OCI-LY1 (cell line): ENCODE measurements at regions not wholly inside any gene's neighbourhood (a gene's known extent, or its start where the extent isn't known, plus 50 kb on each side); places are given as distances from the start of the nearest gene placed in this dataset.

Experiments used
- H2AFZ ChIP-seq: fragments of 200-600 bp; sonication (generic), shearing (Covaris generic); 2 replicates; pipeline ENCODE4 v1.6.0; 2014; ENCODE audit warnings: antibody characterized with exemption, mild to moderate bottlenecking, low read length
- H3F3A ChIP-seq: fragments of 200-600 bp; sonication (generic), shearing (Covaris generic); 2 replicates; pipeline ENCODE4 v1.6.0; 2014; ENCODE audit warnings: mild to moderate bottlenecking, antibody characterized with exemption, low read length, moderate library complexity; ENCODE audit not compliant: insufficient read depth
- H3K27ac ChIP-seq: fragments of 200-600 bp; sonication (generic); 2 replicates; pipeline ENCODE4 v1.5.1; 2014; ENCODE audit warnings: low read length, mixed run types, mild to moderate bottlenecking, low read depth; ENCODE audit not compliant: poor library complexity, severe bottlenecking
- H3K27me3 ChIP-seq: fragments of 200-600 bp; sonication (generic); 2 replicates; pipeline ENCODE4 v1.6.0; 2014; ENCODE audit warnings: antibody characterized with exemption, mild to moderate bottlenecking, low read length, moderate library complexity; ENCODE audit not compliant: insufficient read depth
- H3K36me3 ChIP-seq: fragments of 200-600 bp; sonication (generic); 2 replicates; pipeline ENCODE4 v1.6.1; 2014; ENCODE audit warnings: mild to moderate bottlenecking, antibody characterized with exemption, low read length, moderate library complexity, mixed read lengths; ENCODE audit not compliant: insufficient read depth
- H3K4me1 ChIP-seq: fragments of 200-600 bp; sonication (generic); 2 replicates; pipeline ENCODE4 v1.5.1; 2014; ENCODE audit warnings: mild to moderate bottlenecking, low read length, moderate library complexity; ENCODE audit not compliant: insufficient read depth, severe bottlenecking
- H3K4me2 ChIP-seq: fragments of 200-600 bp; sonication (generic), shearing (Covaris generic); 2 replicates; pipeline ENCODE4 v1.6.1; 2014; ENCODE audit warnings: low read length
- H3K4me3 ChIP-seq: fragments of 200-600 bp; sonication (generic); 2 replicates; pipeline ENCODE4 v1.5.1; 2014; ENCODE audit warnings: low read length, low read depth, mild to moderate bottlenecking, mixed read lengths; ENCODE audit not compliant: poor library complexity, severe bottlenecking
- H3K79me2 ChIP-seq: fragments of 200-600 bp; shearing (Covaris generic); 2 replicates; pipeline ENCODE4 v1.6.1; 2016; ENCODE audit warnings: mixed run types, low read length, mixed read lengths; ENCODE audit not compliant: insufficient read depth
- H3K9ac ChIP-seq: fragments of 200-600 bp; sonication (generic), shearing (Covaris generic); 2 replicates; pipeline ENCODE4 v1.6.1; 2014; ENCODE audit warnings: mild to moderate bottlenecking, low read length, mixed read lengths
- H3K9me2 ChIP-seq: fragments of 200-600 bp; sonication (generic), shearing (Covaris generic); 2 replicates; pipeline ENCODE4 v1.6.1; 2014; ENCODE audit warnings: low read depth, mild to moderate bottlenecking, low read length, mixed read lengths
- H3K9me3 ChIP-seq: fragments of 200-600 bp; shearing (Covaris generic); 2 replicates; pipeline ENCODE4 v1.6.1; 2014; ENCODE audit warnings: low read length, mixed read lengths
- H4K20me1 ChIP-seq: fragments of 200-600 bp; sonication (generic), shearing (Covaris generic); 2 replicates; pipeline ENCODE4 v1.6.0; 2016; ENCODE audit warnings: mild to moderate bottlenecking, low read length; ENCODE audit not compliant: insufficient read depth
- EZH2 ChIP-seq: fragments of 200-600 bp; sonication (generic), shearing (Covaris generic); IDR thresholded peaks from 2 replicates; pipeline ENCODE4 v1.8.0; 2017; ENCODE audit warnings: borderline replicate concordance, mixed run types, mild to moderate bottlenecking, antibody characterized with exemption, low read length, moderate library complexity, mixed read lengths
- TF ChIP-seq, protein P1 (sequence below): fragments of 200-600 bp; sonication (generic), shearing (Covaris generic); IDR thresholded peaks from 2 replicates; pipeline ENCODE4 v1.5.1; 2017; ENCODE audit warnings: mild to moderate bottlenecking, antibody characterized with exemption, low read length, moderate library complexity, mixed read lengths

DNA sequence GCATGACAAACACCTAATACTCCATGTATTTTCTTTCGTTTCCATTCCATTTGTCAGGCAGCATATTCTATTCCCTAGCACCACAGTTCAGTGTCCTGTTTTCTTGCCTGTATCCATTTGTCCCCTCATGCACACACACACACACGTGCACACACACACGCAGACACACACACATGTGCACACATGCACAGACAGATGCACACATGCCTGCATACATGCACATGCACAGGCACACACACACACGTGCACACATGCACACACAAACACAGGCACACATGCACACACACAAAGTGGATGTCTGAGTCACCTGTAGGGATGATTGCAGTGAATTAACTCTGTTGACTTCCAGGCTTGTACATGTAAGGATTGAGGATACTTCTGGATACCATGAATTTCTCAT is 226.7 kb upstream of the SYNDIG1 start:
- Histone ChIP-seq H2AFZ (no peak overlapping the region), H3K27ac (no peak overlapping the region), H3K9me2 (no peaks in the 10 kb centered on the region), H4K20me1 (no peaks in the 10 kb centered on the region), H3K36me3 (no peaks in the 10 kb centered on the region), H3F3A (no peaks in the 10 kb centered on the region), H3K9me3 (no peaks in the 10 kb centered on the region), H3K4me2 (no peak overlapping the region), H3K4me3 (no peak overlapping the region), H3K79me2 (no peaks in the 10 kb centered on the region), H3K27me3 (no peaks in the 10 kb centered on the region), H3K9ac (no peak overlapping the region), H3K4me1 (no peaks in the 10 kb centered on the region)
- TF ChIP-seq EZH2, result no peak
- TF ChIP-seq, protein P1, sequence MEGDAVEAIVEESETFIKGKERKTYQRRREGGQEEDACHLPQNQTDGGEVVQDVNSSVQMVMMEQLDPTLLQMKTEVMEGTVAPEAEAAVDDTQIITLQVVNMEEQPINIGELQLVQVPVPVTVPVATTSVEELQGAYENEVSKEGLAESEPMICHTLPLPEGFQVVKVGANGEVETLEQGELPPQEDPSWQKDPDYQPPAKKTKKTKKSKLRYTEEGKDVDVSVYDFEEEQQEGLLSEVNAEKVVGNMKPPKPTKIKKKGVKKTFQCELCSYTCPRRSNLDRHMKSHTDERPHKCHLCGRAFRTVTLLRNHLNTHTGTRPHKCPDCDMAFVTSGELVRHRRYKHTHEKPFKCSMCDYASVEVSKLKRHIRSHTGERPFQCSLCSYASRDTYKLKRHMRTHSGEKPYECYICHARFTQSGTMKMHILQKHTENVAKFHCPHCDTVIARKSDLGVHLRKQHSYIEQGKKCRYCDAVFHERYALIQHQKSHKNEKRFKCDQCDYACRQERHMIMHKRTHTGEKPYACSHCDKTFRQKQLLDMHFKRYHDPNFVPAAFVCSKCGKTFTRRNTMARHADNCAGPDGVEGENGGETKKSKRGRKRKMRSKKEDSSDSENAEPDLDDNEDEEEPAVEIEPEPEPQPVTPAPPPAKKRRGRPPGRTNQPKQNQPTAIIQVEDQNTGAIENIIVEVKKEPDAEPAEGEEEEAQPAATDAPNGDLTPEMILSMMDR, result no peak

DNA sequence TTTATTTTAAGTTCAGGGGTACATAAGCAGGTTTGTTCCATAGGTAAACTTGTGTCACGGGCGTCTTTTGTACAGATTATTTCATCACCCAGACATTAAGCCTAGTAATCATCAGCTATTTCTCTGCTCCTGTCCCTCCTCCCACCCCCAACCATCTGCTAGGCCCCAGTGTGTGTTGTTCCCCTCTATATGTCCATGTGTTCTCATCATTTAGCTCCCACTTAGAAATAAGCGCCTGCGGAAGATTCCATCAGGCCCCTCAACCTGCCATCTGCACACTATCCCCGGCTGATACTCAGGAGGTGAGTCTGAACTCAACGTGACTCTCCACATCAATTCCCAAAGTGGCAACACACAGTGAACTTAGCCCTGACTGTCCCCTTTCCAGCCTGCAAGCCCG is 228.0 kb upstream of the SYNDIG1 start:
- TF ChIP-seq EZH2, result no peak
- TF ChIP-seq, protein P1, result no peak
- Histone ChIP-seq H3K4me3 (no peak overlapping the region), H2AFZ (no peak overlapping the region), H3K79me2 (no peaks in the 10 kb centered on the region), H3K4me1 (no peaks in the 10 kb centered on the region), H3K4me2 (no peak overlapping the region), H3K27ac (no peak overlapping the region), H3K27me3 (no peaks in the 10 kb centered on the region), H3K9ac (no peak overlapping the region), H4K20me1 (no peaks in the 10 kb centered on the region), H3F3A (no peaks in the 10 kb centered on the region), H3K9me2 (no peaks in the 10 kb centered on the region), H3K9me3 (no peaks in the 10 kb centered on the region), H3K36me3 (no peaks in the 10 kb centered on the region)

DNA sequence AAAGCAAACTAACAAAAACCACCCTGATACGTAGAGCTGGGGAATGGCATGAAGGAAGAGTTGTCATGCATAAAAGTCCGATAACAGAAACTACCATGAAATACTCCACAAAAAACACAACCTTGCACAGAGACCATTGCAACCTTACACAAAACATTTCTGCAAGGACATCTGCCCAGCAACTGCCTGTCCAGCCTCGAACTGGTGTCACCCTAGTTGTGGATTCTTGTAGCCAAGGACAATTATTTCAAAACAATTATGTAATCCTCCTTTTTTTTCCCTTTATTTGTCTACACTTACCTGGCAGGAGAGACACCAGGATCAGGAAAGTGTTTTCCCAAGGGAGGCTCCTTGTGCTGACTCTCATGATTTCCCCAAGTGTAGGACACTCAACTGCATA is 232.5 kb upstream of the SYNDIG1 start:
- H3K27me3 ChIP-seq, result no peaks in the 10 kb centered on the region
- H3K36me3 ChIP-seq, result no peaks in the 10 kb centered on the region
- no peak overlapping the region for H3K27ac ChIP-seq
- no peak overlapping the region for H2AFZ ChIP-seq
- no peaks in the 10 kb centered on the region for H3K79me2 ChIP-seq
- H3K9me2 ChIP-seq, result no peaks in the 10 kb centered on the region
- H3K9me3 ChIP-seq, result no peaks in the 10 kb centered on the region
- H3K9ac ChIP-seq, result no peak overlapping the region
- no peaks in the 10 kb centered on the region for H3K4me1 ChIP-seq
- no peaks in the 10 kb centered on the region for H4K20me1 ChIP-seq
- H3K4me3 ChIP-seq, result no peak overlapping the region
- no peaks in the 10 kb centered on the region for H3F3A ChIP-seq
- no peak for TF ChIP-seq EZH2
- TF ChIP-seq, protein P1, result no peak
- H3K4me2 ChIP-seq, result no peak overlapping the region
